ENCODE measurements at regions not wholly inside any gene's neighbourhood (a gene's known extent, or its start where the extent isn't known, plus 50 kb on each side); places are given as distances from the start of the nearest gene placed in this dataset.
"Not testable (repeated sequence)": the region's sequence is repeated elsewhere in the genome, so short reads cannot be mapped to it uniquely, and the experiment has no call there.

- H2BK12ac ChIP-seq (ENCODE audit: low read length); H2AK5ac ChIP-seq (ENCODE audit: low read length); H3K18ac ChIP-seq (ENCODE audit: low read length); H3K4me3 ChIP-seq (ENCODE audit: low read depth, low read length); H3K4me1 ChIP-seq (ENCODE audit: control insufficient read depth in 1 of 2, insufficient read depth in 2 of 2, low read length in 2 of 2); H2AFZ ChIP-seq (ENCODE audit: insufficient read depth, low read length, poor library complexity); H3K23ac ChIP-seq (ENCODE audit: low read length); H3K9me3 ChIP-seq (ENCODE audit: insufficient read depth, low read depth, low read length); H3K27ac ChIP-seq (ENCODE audit: low read depth, low read length); H3K79me1 ChIP-seq (ENCODE audit: low read length); H3K9ac ChIP-seq (ENCODE audit: low read length); H3K4me2 ChIP-seq (ENCODE audit: low read length); H3K36me3 ChIP-seq (ENCODE audit: control insufficient read depth in 1 of 2, insufficient read depth in 2 of 2, low read length in 2 of 2); H4K8ac ChIP-seq (ENCODE audit: low read depth, low read length); H4K91ac ChIP-seq (ENCODE audit: low read depth, low read length); H2BK5ac ChIP-seq (ENCODE audit: low read depth, low read length, poor library complexity); H3K79me2 ChIP-seq (ENCODE audit: control insufficient read depth, insufficient read depth, low read length, poor library complexity); DNase-seq; H3K4ac ChIP-seq (ENCODE audit: low read depth, low read length); H2BK120ac ChIP-seq (ENCODE audit: insufficient read depth, low read length, poor library complexity); H4K12ac ChIP-seq (ENCODE audit: low read depth, low read length); H3K14ac ChIP-seq (ENCODE audit: low read length); H3K27me3 ChIP-seq (ENCODE audit: insufficient read depth, low read length): not testable (repeated sequence)
- WGBS (ENCODE audit: extremely low coverage, insufficient coverage, insufficient read length) = no CpG with 5 or more reads among the region's 4 CpGs
Observed at GRCh38 chr4:166212326-166212725, 339.3 kb downstream of the TLL1 start.

- no peak overlapping the region for H4K12ac ChIP-seq (ENCODE audit: low read depth, low read length)
- no peak overlapping the region for H2BK5ac ChIP-seq (ENCODE audit: low read depth, low read length, poor library complexity)
- H3K14ac ChIP-seq (ENCODE audit: low read length) = no peak overlapping the region
- H2BK12ac ChIP-seq (ENCODE audit: low read length) = no peak overlapping the region
- H3K4me1 ChIP-seq (ENCODE audit: control insufficient read depth in 1 of 2, insufficient read depth in 2 of 2, low read length in 2 of 2) = no peaks in the 10 kb centered on the region
- no peak for DNase-seq
- no peak overlapping the region for H3K4me3 ChIP-seq (ENCODE audit: low read depth, low read length)
- no peak overlapping the region for H3K23ac ChIP-seq (ENCODE audit: low read length)
- H3K9ac ChIP-seq (ENCODE audit: low read length) = no peak overlapping the region
- no peak overlapping the region for H2BK120ac ChIP-seq (ENCODE audit: insufficient read depth, low read length, poor library complexity)
- no peak overlapping the region for H4K91ac ChIP-seq (ENCODE audit: low read depth, low read length)
- H3K18ac ChIP-seq (ENCODE audit: low read length) = no peak overlapping the region
- H4K8ac ChIP-seq (ENCODE audit: low read depth, low read length) = no peak overlapping the region
- no peaks in the 10 kb centered on the region for H3K79me2 ChIP-seq (ENCODE audit: control insufficient read depth, insufficient read depth, low read length, poor library complexity)
- H3K36me3 ChIP-seq (ENCODE audit: control insufficient read depth in 1 of 2, insufficient read depth in 2 of 2, low read length in 2 of 2) = no peaks in the 10 kb centered on the region
- H3K4me2 ChIP-seq (ENCODE audit: low read length) = no peak overlapping the region
- H2AFZ ChIP-seq (ENCODE audit: insufficient read depth, low read length, poor library complexity) = no peak overlapping the region
- H3K4ac ChIP-seq (ENCODE audit: low read depth, low read length) = no peak overlapping the region
- peaks cover 2% of the 10 kb centered on the region for H3K9me3 ChIP-seq (ENCODE audit: insufficient read depth, low read depth, low read length)
- no CpG with 5 or more reads among the region's 1 CpG for WGBS (ENCODE audit: extremely low coverage, insufficient coverage, insufficient read length)
- H3K79me1 ChIP-seq (ENCODE audit: low read length) = no peaks in the 10 kb centered on the region
- no peaks in the 10 kb centered on the region for H3K27me3 ChIP-seq (ENCODE audit: insufficient read depth, low read length)
- H3K27ac ChIP-seq (ENCODE audit: low read depth, low read length) = no peak overlapping the region
- H2AK5ac ChIP-seq (ENCODE audit: low read length) = no peak overlapping the region
Observed at GRCh38 chr4:166222271-166222670, 349.2 kb downstream of the TLL1 start.

- Histone ChIP-seq H3K4me1 (ENCODE audit: control insufficient read depth in 1 of 2, insufficient read depth in 2 of 2, low read length in 2 of 2) (no peaks in the 10 kb centered on the region), H2BK5ac (ENCODE audit: low read depth, low read length, poor library complexity) (no peak overlapping the region)
- no peak for DNase-seq
Observed at GRCh38 chr4:166228112-166228511, 355.1 kb downstream of the TLL1 start.

GRCh38 chr4:166229799-166230198, 356.8 kb downstream of the TLL1 start:
- Histone ChIP-seq H3K27ac (ENCODE audit: low read depth, low read length) (no peak overlapping the region), H2AFZ (ENCODE audit: insufficient read depth, low read length, poor library complexity) (no peak overlapping the region)

More at GRCh38 chr4:166228112-166228511, 355.1 kb downstream of the TLL1 start:
- Histone ChIP-seq H3K9me3 (ENCODE audit: insufficient read depth, low read depth, low read length) (peaks cover 6% of the 10 kb centered on the region), H3K23ac (ENCODE audit: low read length) (no peak overlapping the region), H2AK5ac (ENCODE audit: low read length) (no peak overlapping the region), H2BK12ac (ENCODE audit: low read length) (no peak overlapping the region), H3K36me3 (ENCODE audit: control insufficient read depth in 1 of 2, insufficient read depth in 2 of 2, low read length in 2 of 2) (no peaks in the 10 kb centered on the region), H3K4ac (ENCODE audit: low read depth, low read length) (no peak overlapping the region), H4K8ac (ENCODE audit: low read depth, low read length) (no peak overlapping the region), H2BK120ac (ENCODE audit: insufficient read depth, low read length, poor library complexity) (no peak overlapping the region), H4K12ac (ENCODE audit: low read depth, low read length) (no peak overlapping the region), H3K27ac (ENCODE audit: low read depth, low read length) (no peak overlapping the region), H2AFZ (ENCODE audit: insufficient read depth, low read length, poor library complexity) (no peak overlapping the region), H3K4me2 (ENCODE audit: low read length) (no peak overlapping the region), H3K79me2 (ENCODE audit: control insufficient read depth, insufficient read depth, low read length, poor library complexity) (no peaks in the 10 kb centered on the region), H3K14ac (ENCODE audit: low read length) (no peak overlapping the region), H3K27me3 (ENCODE audit: insufficient read depth, low read length) (no peaks in the 10 kb centered on the region), H3K18ac (ENCODE audit: low read length) (no peak overlapping the region), H3K9ac (ENCODE audit: low read length) (no peak overlapping the region), H4K91ac (ENCODE audit: low read depth, low read length) (no peak overlapping the region), H3K4me3 (ENCODE audit: low read depth, low read length) (peak overlapping the region; percentile 44), H3K79me1 (ENCODE audit: low read length) (no peaks in the 10 kb centered on the region)
- no CpG with 5 or more reads among the region's 10 CpGs for WGBS (ENCODE audit: extremely low coverage, insufficient coverage, insufficient read length)

More at GRCh38 chr4:166229799-166230198, 356.8 kb downstream of the TLL1 start:
- no peak overlapping the region for H4K91ac ChIP-seq (ENCODE audit: low read depth, low read length)
- H3K18ac ChIP-seq (ENCODE audit: low read length) = no peak overlapping the region
- no peak overlapping the region for H3K4ac ChIP-seq (ENCODE audit: low read depth, low read length)
- H4K8ac ChIP-seq (ENCODE audit: low read depth, low read length) = no peak overlapping the region
- no peak overlapping the region for H3K9ac ChIP-seq (ENCODE audit: low read length)
- no peaks in the 10 kb centered on the region for H3K4me1 ChIP-seq (ENCODE audit: control insufficient read depth in 1 of 2, insufficient read depth in 2 of 2, low read length in 2 of 2)
- H3K27me3 ChIP-seq (ENCODE audit: insufficient read depth, low read length) = no peaks in the 10 kb centered on the region
- no peak overlapping the region for H2BK120ac ChIP-seq (ENCODE audit: insufficient read depth, low read length, poor library complexity)
- no peak overlapping the region for H3K4me3 ChIP-seq (ENCODE audit: low read depth, low read length)
- no peak overlapping the region for H3K4me2 ChIP-seq (ENCODE audit: low read length)
- no CpG with 5 or more reads among the region's 1 CpG for WGBS (ENCODE audit: extremely low coverage, insufficient coverage, insufficient read length)
- H2AK5ac ChIP-seq (ENCODE audit: low read length) = no peak overlapping the region
- no peaks in the 10 kb centered on the region for H3K79me1 ChIP-seq (ENCODE audit: low read length)
- H4K12ac ChIP-seq (ENCODE audit: low read depth, low read length) = no peak overlapping the region
- no peak overlapping the region for H2BK5ac ChIP-seq (ENCODE audit: low read depth, low read length, poor library complexity)
- H3K9me3 ChIP-seq (ENCODE audit: insufficient read depth, low read depth, low read length) = peaks cover 6% of the 10 kb centered on the region
- no peaks in the 10 kb centered on the region for H3K36me3 ChIP-seq (ENCODE audit: control insufficient read depth in 1 of 2, insufficient read depth in 2 of 2, low read length in 2 of 2)
- DNase-seq = no peak
- H3K79me2 ChIP-seq (ENCODE audit: control insufficient read depth, insufficient read depth, low read length, poor library complexity) = no peaks in the 10 kb centered on the region
- H2BK12ac ChIP-seq (ENCODE audit: low read length) = no peak overlapping the region
- H3K14ac ChIP-seq (ENCODE audit: low read length) = no peak overlapping the region
- H3K23ac ChIP-seq (ENCODE audit: low read length) = no peak overlapping the region

Measured in trophoblast cell (in vitro differentiated cells and primary cell).